GM12892 (cell line): ENCODE measurements at regions not wholly inside any gene's neighbourhood (a gene's known extent, or its start where the extent isn't known, plus 50 kb on each side); places are given as distances from the start of the nearest gene placed in this dataset.

ENCODE experiments used
- DNase-seq: peaks from one replicate; pipeline ENCODE4 v3.0.0; 2011; ENCODE audit not compliant: insufficient read length
- FAIRE-seq: peaks from 2 replicates; lab custom pipeline; 2011; peaks lifted over from hg19 to GRCh38; lab: Jason Lieb, UNC
- POLR2A ChIP-seq: IDR thresholded peaks from 2 replicates; pipeline ENCODE4 v1.6.1; 2011; ENCODE audit warnings: low read depth, low read length, control low read depth
- POLR2AphosphoS5 ChIP-seq: IDR thresholded peaks from 2 replicates; pipeline ENCODE4 v1.6.1; 2011; ENCODE audit warnings: low read depth, low read length, control low read depth
- TAF1 ChIP-seq: IDR thresholded peaks from 2 replicates; pipeline ENCODE4 v1.6.1; 2011; ENCODE audit warnings: low read depth, mild to moderate bottlenecking, control low read depth, low read length, borderline replicate concordance

DNA sequence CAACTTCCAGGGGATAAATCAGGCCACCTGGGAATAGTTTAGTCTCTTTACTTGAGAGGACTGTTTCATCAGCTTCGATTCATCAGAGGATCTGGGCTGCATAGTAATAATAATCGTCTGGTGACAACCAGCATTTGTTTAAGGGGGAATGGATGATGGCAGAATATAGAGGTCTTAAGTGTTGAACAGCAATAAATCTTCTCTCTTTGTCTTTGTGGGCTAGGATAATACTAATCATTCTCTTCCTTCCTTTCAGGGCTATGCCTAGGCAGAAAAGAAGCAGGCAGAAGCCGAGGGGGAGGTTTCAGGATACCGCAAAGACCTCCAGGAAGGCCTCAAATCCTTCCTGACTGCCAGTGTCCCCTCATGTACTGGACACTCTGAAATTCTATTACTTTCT, 150.4 kb upstream of the GAREM1 start:
- no peak for FAIRE-seq
- DNase-seq, result no peak
- TF ChIP-seq TAF1, result no peak

DNA sequence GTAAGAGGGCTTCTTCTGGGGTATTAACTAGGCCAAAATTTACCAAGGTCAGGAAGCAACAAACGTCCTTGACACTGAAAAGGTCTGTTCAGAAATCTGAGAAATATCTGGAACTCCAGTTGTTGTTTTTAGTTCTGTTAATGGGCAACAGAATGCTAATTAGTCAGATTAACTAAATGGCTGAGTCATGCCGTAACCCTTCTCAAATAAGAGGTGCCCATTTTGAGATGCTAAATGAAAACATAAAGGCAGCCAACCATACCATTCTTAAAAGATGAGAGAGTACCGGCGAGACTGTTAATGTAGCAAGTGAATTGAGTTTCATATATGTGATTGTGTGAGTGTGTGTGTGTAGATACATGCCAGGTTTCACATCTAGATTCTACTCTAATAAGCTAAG, 147.9 kb upstream of the GAREM1 start:
- DNase-seq, result no peak
- TF ChIP-seq POLR2A (no peak), POLR2AphosphoS5 (no peak), TAF1 (no peak)
- no peak for FAIRE-seq

DNA sequence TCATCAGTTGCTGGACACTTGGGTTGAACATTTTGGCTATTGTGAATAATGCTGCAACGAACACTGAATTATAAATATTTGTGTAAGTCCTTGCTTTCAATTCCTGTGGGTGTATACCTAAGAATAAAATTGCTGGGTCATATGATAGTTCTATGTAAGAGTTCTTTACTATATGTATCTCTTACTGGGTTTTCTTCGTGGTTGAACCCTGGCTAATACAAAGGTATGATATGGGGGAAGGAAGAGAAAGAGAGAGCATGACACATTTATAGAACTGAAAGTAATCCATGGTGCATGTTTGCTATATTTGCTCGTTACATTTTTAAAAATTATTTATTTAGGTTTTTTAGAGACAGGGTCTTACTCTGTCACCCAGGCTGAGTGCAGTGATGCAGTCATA, 143.1 kb upstream of the GAREM1 start:
- FAIRE-seq, result no peak
- TF ChIP-seq POLR2A (no peak), TAF1 (no peak)
- no peak for DNase-seq

DNA sequence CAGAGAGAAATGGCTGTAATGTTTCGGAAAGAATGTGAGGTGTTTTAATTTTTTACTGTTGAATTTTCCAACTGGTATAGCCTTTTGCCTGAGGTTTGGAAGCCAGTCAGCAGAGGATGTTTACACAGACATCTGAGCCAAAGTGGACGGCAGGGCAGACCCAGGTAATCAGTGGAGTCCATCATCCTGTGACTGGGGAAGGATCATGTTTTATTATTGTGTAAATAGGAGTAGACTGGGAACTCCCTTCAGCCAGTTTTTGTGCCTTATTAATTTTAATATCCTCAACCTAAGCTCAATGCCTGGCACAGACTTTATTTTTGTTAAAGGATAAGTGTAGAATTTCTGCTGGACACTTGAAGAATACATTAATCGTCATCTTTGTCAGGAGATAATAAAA, 142.0 kb upstream of the GAREM1 start:
- FAIRE-seq, result no peak
- no peak for TF ChIP-seq POLR2A
- TF ChIP-seq POLR2AphosphoS5, result no peak
- no peak for TF ChIP-seq TAF1
- DNase-seq, result no peak

DNA sequence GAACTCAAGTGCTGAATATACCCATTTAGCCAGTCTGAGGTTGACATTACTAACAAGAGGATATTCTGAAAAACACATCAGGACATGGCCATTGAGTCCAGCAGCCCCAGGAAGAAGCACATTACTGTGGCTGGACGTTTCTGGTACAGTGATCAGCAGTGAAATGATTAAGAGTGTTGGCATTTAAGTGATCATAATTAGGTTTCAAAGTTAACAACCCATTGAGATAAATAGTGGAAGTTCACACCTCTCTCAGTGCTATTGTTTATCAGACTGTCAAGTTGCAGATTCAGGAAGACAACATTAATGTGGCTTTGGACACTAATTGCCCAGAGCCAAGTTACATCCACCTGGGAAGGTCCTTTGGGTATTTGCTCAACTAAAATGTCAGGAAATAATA, 139.5 kb upstream of the GAREM1 start:
- TF ChIP-seq TAF1 (no peak), POLR2A (no peak), POLR2AphosphoS5 (no peak)
- DNase-seq, result no peak
- no peak for FAIRE-seq

DNA sequence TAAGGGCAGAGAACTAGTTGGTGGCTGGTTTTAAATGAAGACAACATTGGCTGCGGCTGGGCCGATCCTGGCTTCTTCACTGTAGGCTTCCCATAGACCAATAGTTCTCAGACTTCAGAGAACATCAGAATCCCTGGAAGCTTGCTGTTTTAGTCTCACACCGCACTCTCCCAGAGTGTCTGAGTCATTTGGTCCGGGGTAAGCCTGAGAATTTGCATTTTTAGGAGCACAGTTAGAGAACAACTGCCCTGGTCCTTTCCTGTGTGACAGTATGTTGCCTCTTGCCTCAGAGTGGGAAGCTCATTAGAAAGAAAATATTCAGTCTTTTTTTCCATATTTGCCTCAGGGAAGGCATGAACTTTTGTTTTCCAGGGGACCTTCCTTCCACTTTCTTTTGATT, 137.1 kb upstream of the GAREM1 start:
- DNase-seq (no peak), FAIRE-seq (no peak)
- TF ChIP-seq POLR2A (no peak), POLR2AphosphoS5 (no peak), TAF1 (no peak)

DNA sequence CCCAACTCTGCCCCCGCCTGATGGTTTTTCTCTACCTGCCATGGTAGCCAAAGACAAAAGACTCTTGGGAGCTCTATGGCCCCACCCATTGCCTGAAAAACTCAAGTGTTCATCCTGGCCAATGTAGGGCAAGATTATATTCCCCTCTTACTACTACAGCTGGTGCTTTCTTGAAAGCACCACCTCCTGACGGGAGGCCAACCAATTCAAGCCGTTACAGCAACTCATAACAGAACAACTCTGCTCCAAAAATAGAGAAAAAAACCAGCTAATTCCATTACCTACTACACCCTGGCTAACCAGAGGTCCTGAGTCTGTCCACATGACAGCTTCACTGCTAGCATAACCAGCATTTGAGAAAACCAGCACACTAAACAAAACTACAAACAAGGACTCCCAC, 127.5 kb upstream of the GAREM1 start:
- FAIRE-seq, result no peak
- TF ChIP-seq TAF1 (no peak), POLR2AphosphoS5 (no peak)

DNA sequence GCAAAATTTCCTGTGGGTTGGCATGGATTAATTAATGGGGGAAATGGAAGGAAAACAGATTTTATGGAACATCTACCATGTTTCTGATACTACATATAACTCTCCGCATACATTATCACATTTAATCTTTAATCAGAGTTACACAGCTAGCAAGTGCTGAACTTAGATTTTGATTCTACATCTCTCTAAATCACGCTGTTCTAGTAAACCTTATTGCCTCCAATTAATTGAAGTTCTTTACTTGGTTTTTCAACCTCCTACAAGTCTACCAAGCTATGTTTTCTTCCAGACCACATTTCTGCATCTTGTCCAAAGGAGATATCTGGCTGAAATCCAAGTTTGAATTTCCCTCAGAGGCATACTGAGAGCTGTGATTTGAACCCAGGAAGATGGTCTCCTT, 125.8 kb upstream of the GAREM1 start:
- TF ChIP-seq POLR2A (no peak), TAF1 (no peak), POLR2AphosphoS5 (no peak)
- DNase-seq (no peak), FAIRE-seq (no peak)

More for the DNA sequence above, 127.5 kb upstream of the GAREM1 start:
- no peak for DNase-seq

DNA sequence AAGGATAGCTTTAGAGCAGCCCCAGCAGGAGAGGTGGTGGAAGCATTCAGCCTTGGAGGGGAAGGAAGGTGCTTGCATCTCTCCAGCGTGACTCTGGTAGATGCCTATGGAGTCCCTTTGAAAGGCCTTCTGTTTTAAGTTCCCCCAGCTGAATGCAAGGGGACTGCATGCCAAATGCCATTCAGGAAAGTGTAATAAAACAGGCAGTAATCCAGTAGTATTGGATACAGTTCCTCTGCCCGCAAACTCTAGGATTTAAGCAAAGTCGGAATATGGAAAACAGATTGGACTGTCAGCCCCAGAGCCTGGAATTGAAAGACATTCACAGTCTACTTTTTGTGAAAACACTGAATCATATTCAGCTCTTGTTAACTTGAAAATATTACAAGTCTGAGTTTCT, 125.2 kb upstream of the GAREM1 start:
- no peak for TF ChIP-seq POLR2A
- DNase-seq, result no peak
- FAIRE-seq, result no peak

DNA sequence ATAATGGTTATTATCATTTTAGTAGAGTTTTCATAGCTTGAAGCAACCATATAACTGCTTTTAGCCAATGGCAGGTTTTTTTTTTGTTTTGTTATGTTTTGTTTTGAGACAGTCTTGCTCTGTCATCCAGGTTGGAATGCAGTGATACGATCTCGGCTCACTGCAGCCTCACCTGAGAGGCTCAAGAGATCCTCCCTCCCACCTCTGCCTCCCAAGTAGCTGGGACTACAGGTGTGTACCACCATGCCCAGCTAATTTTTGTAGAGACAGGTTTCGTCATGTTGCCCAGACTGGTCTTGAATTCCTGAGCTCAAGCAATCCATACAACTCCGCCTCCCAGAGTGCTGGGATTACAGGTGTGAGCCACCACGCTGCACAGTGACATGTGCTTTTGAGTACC, 117.5 kb upstream of the GAREM1 start:
- no peak for TF ChIP-seq POLR2AphosphoS5
- TF ChIP-seq TAF1, result no peak
- no peak for TF ChIP-seq POLR2A
- no peak for FAIRE-seq
- DNase-seq, result no peak

DNA sequence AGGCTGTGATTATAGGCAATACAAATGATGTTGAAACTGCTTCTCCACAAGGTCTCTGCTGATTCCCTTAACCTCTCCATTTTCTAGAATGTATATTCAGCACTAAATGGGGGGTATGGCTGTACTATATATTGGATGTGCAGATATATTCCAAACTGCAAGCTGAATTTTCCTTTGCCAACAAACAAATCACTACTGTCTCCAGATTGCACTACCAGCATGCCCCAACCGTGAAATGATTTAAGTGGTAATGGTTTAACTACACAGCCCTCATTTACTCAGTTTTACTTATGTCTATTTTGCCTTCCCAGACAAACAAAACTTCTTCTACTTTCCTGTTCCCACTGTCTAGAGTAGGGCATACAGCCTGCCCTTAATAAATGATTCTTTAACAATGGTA, 112.7 kb upstream of the GAREM1 start:
- DNase-seq, result no peak
- TF ChIP-seq POLR2AphosphoS5, result no peak
- TF ChIP-seq POLR2A, result no peak
- no peak for TF ChIP-seq TAF1
- FAIRE-seq, result no peak

DNA sequence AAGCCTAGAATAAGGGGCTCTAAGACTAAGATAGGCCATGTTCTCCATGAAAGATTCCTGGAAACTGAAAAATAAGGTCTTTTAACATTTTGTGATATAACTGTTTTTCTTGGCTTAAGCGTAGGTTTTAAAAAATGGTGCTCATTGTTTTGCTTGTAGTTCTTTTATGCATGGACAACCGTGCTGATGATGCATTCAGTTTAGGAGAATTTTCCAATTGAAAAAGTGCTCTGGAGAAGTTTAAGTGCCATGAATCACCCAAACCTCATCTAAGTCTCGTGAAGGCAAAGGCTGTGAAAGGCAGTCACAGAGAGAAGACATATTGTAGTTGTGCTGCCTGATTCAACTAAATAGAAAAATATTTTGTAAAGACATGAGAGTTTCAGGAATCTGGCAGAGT, 111.8 kb upstream of the GAREM1 start:
- DNase-seq (no peak), FAIRE-seq (no peak)
- TF ChIP-seq POLR2AphosphoS5 (no peak), POLR2A (no peak), TAF1 (no peak)

DNA sequence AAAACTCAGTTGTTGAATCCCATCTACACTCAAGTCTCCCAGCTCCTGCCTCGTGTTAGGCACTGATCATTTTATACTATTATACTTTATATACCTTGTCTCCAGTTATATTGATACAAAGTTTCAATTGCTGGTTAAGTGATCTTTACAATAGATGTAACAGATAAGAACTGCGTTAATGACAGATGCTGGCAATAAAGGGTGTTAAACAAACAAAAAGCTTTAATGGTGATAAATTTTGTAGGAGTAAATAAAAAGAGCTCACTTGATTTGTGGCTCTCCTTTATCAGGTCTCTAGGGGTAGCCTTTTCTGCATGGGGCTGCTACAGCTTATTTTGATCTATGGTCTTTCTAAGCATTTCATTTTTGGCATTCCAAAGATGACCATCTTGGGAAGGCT, 106.9 kb upstream of the GAREM1 start:
- DNase-seq (no peak), FAIRE-seq (no peak)
- TF ChIP-seq TAF1 (no peak), POLR2AphosphoS5 (no peak), POLR2A (no peak)
